CD14-positive monocyte (primary cell): ENCODE measurements at regions not wholly inside any gene's neighbourhood (a gene's known extent, or its start where the extent isn't known, plus 50 kb on each side); places are given as distances from the start of the nearest gene placed in this dataset.
A peak's percentile ranks its signal among the peaks of the same experiment; 100 is the strongest.

Experiments used
- DNase-seq, 3 donors: peaks; one replicate each; pipeline ENCODE4 v3.0.0-alpha.2; 2011 to 2022
- H2AFZ ChIP-seq: 2 replicates; pipeline ENCODE4 v1.6.0; 2012; ENCODE audit warnings: mild to moderate bottlenecking, low read depth, low read length, inconsistent platforms; ENCODE audit not compliant: insufficient read depth, poor library complexity, severe bottlenecking
- H3K27ac ChIP-seq, 2 donors: 1 replicate in 1 of 2; 2 replicates in 1 of 2; pipeline ENCODE4 v1.5.1; 2012 to 2013; ENCODE audit warnings: low read length in 2 of 2, control low read depth in 1 of 2, inconsistent platforms in 1 of 2, low read depth in 1 of 2, mild to moderate bottlenecking in 1 of 2
- H3K27me3 ChIP-seq, 2 donors: one replicate each; pipeline versions ENCODE4 v1.6.0 to v1.6.1; 2011 to 2013; ENCODE audit warnings: low read length in 2 of 2; ENCODE audit not compliant: control insufficient read depth in 2 of 2, insufficient read depth in 2 of 2
- H3K36me3 ChIP-seq, 2 donors: replicated peaks in 1 of 2; 1 replicate in 1 of 2; 2 replicates in 1 of 2; pipeline versions ENCODE4 v1.5.1 to v1.6.1; 2012 to 2013; ENCODE audit warnings: low read length in 2 of 2, control low read depth in 1 of 2, inconsistent platforms in 1 of 2, mild to moderate bottlenecking in 1 of 2; ENCODE audit not compliant: insufficient read depth in 2 of 2, control insufficient read depth in 1 of 2
- H3K4me1 ChIP-seq, 2 donors: 1 replicate in 1 of 2; 2 replicates in 1 of 2; pipeline versions ENCODE4 v1.5.1 to v1.6.1; 2012 to 2013; ENCODE audit warnings: low read length in 2 of 2, control low read depth in 1 of 2, inconsistent platforms in 1 of 2, mild to moderate bottlenecking in 1 of 2, moderate library complexity in 1 of 2; ENCODE audit not compliant: insufficient read depth in 2 of 2, control insufficient read depth in 1 of 2
- H3K4me2 ChIP-seq: replicated peaks from 2 replicates; pipeline ENCODE3; 2012; ENCODE audit warnings: low read length, moderate library complexity, mild to moderate bottlenecking; ENCODE audit not compliant: poor library complexity, severe bottlenecking; ENCODE audit errors: extremely low read depth
- H3K4me3 ChIP-seq, 3 experiments: fragments of 200-600 bp in 1 of 3; sonication (generic) in 1 of 3; replicated peaks in 1 of 3; 1 replicate in 2 of 3; 2 replicates in 1 of 3; pipeline ENCODE4 v1.5.1; 2011 to 2013; ENCODE audit warnings: low read length in 3 of 3, mild to moderate bottlenecking in 3 of 3, control low read depth in 2 of 3, low read depth in 2 of 3, inconsistent platforms in 1 of 3, moderate library complexity in 1 of 3
- H3K79me2 ChIP-seq: 2 replicates; pipeline ENCODE4 v1.6.0; 2012; ENCODE audit warnings: mild to moderate bottlenecking, control low read depth, inconsistent platforms, low read length, moderate library complexity; ENCODE audit not compliant: insufficient read depth
- H3K9ac ChIP-seq: 2 replicates; pipeline ENCODE4 v1.6.0; 2017; ENCODE audit warnings: low read length, mild to moderate bottlenecking; ENCODE audit not compliant: insufficient read depth, poor library complexity, severe bottlenecking
- H3K9me3 ChIP-seq, 2 donors: replicated peaks in 1 of 2; 1 replicate in 1 of 2; 2 replicates in 1 of 2; pipeline versions ENCODE4 v1.5.1 to v1.6.1; 2012 to 2013; ENCODE audit warnings: low read length in 2 of 2, control low read depth in 1 of 2; ENCODE audit not compliant: control insufficient read depth in 1 of 2, insufficient read depth in 1 of 2
- H4K20me1 ChIP-seq: 2 replicates; pipeline ENCODE4 v1.6.0; 2012; ENCODE audit warnings: mild to moderate bottlenecking, low read length, control low read depth, moderate library complexity; ENCODE audit not compliant: insufficient read depth
- H3K27ac Mint-ChIP-seq, 7 donors: one replicate each; pipeline ENCODE4 v1.8.0; 2020; ENCODE audit warnings: mild to moderate bottlenecking in 7 of 7, mixed read lengths in 7 of 7, moderate library complexity in 6 of 7, inconsistent platforms in 2 of 7
- H3K27me3 Mint-ChIP-seq, 3 donors: one replicate each; pipeline ENCODE4 v1.8.0; 2021 to 2022; ENCODE audit warnings: low read depth in 3 of 3, mild to moderate bottlenecking in 3 of 3, mixed read lengths in 3 of 3, moderate library complexity in 3 of 3, inconsistent platforms in 1 of 3
- H3K36me3 Mint-ChIP-seq, 2 donors: one replicate each; pipeline ENCODE4 v1.8.0; 2020; ENCODE audit warnings: mixed read lengths in 2 of 2, inconsistent platforms in 1 of 2, mild to moderate bottlenecking in 1 of 2
- H3K4me1 Mint-ChIP-seq: one replicate; pipeline ENCODE4 v1.8.0; 2020; ENCODE audit warnings: mild to moderate bottlenecking, mixed read lengths
- H3K4me3 Mint-ChIP-seq, 2 donors: one replicate each; pipeline ENCODE4 v1.8.0; 2020; ENCODE audit warnings: mild to moderate bottlenecking in 2 of 2, mixed read lengths in 2 of 2, moderate library complexity in 1 of 2
- H3K9me3 Mint-ChIP-seq, 7 donors: one replicate each; pipeline ENCODE4 v1.8.0; 2020 to 2022; ENCODE audit warnings: mixed read lengths in 7 of 7, mild to moderate bottlenecking in 6 of 7, moderate library complexity in 6 of 7, inconsistent platforms in 2 of 7
- WGBS: methylation state at CpG from one replicate; pipeline ENCODE4 v1.1.5; 2013; ENCODE audit warnings: missing lambda C conversion rate; ENCODE audit not compliant: insufficient coverage; 5-methylcytosine and 5-hydroxymethylcytosine counted together
- intact Hi-C, 2 donors: fragments of 100-400 bp; cut with micrococcal nuclease; formaldehyde crosslinking; loops; one replicate each; pipeline versions ENCODE4 v1.15.0 to v1.15.1; 2023
- TF ChIP-seq, protein P1 (sequence below): fragments of 200-600 bp; IDR thresholded peaks from one replicate; pipeline ENCODE4 v1.8.0; 2022; ENCODE audit warnings: antibody characterized with exemption, mild to moderate bottlenecking

DNA sequence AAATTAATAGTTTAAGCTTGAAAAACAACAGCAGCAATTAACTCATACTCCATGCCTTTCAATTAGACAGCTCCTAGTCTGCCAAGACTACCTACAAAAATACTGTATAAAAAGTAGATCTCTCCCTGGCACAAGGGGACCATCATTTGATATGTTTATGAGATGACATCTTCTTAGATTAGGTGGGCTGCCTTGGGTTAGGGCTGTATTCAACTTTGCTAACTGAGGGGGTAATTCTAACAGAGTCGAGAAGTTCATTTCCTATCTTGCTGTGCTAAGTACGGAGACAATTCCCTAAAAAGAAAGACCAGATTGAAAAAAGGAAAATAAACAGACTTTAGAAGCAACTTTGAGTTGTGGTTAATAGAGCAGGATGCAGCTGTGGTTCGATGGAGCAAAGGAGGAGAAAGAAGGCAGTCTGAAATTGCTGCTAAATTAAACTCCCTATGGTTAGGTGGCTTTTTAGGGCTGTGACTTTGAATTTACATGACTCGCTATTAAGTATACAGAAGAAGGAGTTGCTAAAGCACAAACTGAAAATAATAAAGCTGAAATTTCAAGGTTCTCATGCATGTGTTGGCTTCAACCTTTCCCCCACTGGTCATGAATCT lies 75.4 kb downstream of the CDC7 start:
- peaks cover 24 to 30% (median 24%) of the 10 kb centered on the region in 3 donors for H3K27me3 Mint-ChIP-seq
- intact Hi-C loops: no loop called here
- Histone ChIP-seq H4K20me1 (no peaks in the 10 kb centered on the region), H3K4me1 (peaks cover 19 to 20% of the 10 kb centered on the region in 2 donors), H3K27me3 (peaks cover 9 to 35% of the 10 kb centered on the region in 2 donors), H3K4me2 (no peak overlapping the region), H3K4me3 (no peak overlapping the region), H3K79me2 (no peaks in the 10 kb centered on the region), H3K9me3 (no peaks in the 10 kb centered on the region), H3K9ac (no peak overlapping the region), H3K27ac (no peak overlapping the region), H3K36me3 (no peaks in the 10 kb centered on the region), H2AFZ (peak overlapping the region; percentile 33)
- WGBS: 0% methylated on average over 1 of the region's 4 CpGs
- H3K9me3 Mint-ChIP-seq: peaks cover 0 to under 1% (median 0%) of the 10 kb centered on the region in 7 donors
- H3K4me1 Mint-ChIP-seq: peaks cover 26% of the 10 kb centered on the region
- peak overlapping the region in 1 of 2 donors; percentile 32 for H3K4me3 Mint-ChIP-seq
- TF ChIP-seq, protein P1, sequence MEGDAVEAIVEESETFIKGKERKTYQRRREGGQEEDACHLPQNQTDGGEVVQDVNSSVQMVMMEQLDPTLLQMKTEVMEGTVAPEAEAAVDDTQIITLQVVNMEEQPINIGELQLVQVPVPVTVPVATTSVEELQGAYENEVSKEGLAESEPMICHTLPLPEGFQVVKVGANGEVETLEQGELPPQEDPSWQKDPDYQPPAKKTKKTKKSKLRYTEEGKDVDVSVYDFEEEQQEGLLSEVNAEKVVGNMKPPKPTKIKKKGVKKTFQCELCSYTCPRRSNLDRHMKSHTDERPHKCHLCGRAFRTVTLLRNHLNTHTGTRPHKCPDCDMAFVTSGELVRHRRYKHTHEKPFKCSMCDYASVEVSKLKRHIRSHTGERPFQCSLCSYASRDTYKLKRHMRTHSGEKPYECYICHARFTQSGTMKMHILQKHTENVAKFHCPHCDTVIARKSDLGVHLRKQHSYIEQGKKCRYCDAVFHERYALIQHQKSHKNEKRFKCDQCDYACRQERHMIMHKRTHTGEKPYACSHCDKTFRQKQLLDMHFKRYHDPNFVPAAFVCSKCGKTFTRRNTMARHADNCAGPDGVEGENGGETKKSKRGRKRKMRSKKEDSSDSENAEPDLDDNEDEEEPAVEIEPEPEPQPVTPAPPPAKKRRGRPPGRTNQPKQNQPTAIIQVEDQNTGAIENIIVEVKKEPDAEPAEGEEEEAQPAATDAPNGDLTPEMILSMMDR: no peak
- no peak for DNase-seq
- H3K36me3 Mint-ChIP-seq: peaks cover 0 to 2% of the 10 kb centered on the region in 2 donors
- no peak overlapping the region for H3K27ac Mint-ChIP-seq

DNA sequence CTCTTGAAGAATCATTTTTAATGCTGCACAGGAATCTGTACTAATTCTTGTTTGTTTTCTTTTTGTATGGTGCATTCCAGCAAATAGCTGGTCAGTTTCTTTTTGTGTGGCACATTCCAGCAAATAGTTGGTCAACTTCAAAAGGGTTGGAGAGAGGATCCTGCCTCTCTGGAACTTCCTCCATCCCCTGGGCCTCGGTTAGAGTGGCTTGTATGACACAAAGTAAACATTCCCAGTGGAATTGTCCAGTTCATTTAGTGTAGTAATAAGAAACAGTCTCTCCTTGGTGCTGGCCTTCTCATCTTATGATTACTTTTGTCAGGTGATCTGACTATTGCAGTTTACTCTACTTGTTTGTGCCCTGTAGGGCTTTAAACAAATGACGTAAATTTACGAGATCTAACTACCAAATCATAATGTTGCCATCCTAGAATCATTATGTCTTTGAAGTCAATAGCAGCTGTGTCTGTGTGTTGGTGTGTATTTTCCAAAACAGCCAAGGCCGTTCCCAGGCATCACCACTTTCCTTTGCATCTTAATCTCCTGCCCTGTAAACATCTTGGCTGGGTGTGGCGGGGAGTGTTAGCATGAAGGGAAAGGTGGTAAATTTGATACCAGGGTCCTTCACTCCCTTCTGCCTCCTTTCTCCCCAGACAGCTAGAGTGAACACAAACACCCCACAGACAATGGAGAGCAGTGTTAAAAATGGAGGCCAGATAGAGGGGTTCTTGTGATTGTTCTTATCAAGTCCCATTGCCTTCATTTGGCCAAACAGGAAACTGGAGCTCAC lies 77.9 kb downstream of the CDC7 start:
- Histone ChIP-seq H3K9me3 (peaks cover 0 to 5% of the 10 kb centered on the region in 2 donors), H3K79me2 (no peaks in the 10 kb centered on the region), H2AFZ (no peak overlapping the region), H3K9ac (no peak overlapping the region), H3K4me2 (no peak overlapping the region), H3K27me3 (peaks cover 9 to 30% of the 10 kb centered on the region in 2 donors), H4K20me1 (no peaks in the 10 kb centered on the region), H3K36me3 (no peaks in the 10 kb centered on the region), H3K27ac (no peak overlapping the region), H3K4me1 (peaks cover 0 to 5% of the 10 kb centered on the region in 2 donors), H3K4me3 (no peak overlapping the region)
- WGBS: no CpG with 5 or more reads among the region's 5 CpGs
- H3K4me1 Mint-ChIP-seq: peaks cover 10% of the 10 kb centered on the region
- intact Hi-C loops: no loop called here
- TF ChIP-seq, protein P1: no peak
- H3K27ac Mint-ChIP-seq: no peak overlapping the region
- no peak for DNase-seq
- H3K4me3 Mint-ChIP-seq: no peak overlapping the region
- peaks cover 3 to 6% (median 4%) of the 10 kb centered on the region in 7 donors for H3K9me3 Mint-ChIP-seq
- H3K36me3 Mint-ChIP-seq: no peaks in the 10 kb centered on the region
- H3K27me3 Mint-ChIP-seq: peaks cover 20 to 21% (median 21%) of the 10 kb centered on the region in 3 donors
